NCI-H748 treated with DMSO at 0.1 percent for 48 hours (cell line): ENCODE measurements at regions not wholly inside any gene's neighbourhood (a gene's known extent, or its start where the extent isn't known, plus 50 kb on each side); places are given as distances from the start of the nearest gene placed in this dataset.

ENCODE experiments used
- DNase-seq: peaks from one replicate; lab custom pipeline; 2025; lab: John Stamatoyannopoulos, UW

GRCh38 chr4:19151684-19152083, 1100.0 kb upstream of the SLIT2 start:
- DNase-seq: no peak

GRCh38 chr4:19146038-19146437, 1105.7 kb upstream of the SLIT2 start:
- DNase-seq: no peak

GRCh38 chr4:19135895-19136633, 1114.5 kb upstream of the LCORL start:
- DNase-seq: no peak

- no peak for DNase-seq
These were observed 1113.1 kb upstream of the LCORL start for GRCh38 chr4:19134685-19135084.

- no peak for DNase-seq
These were observed 1111.8 kb upstream of the LCORL start for GRCh38 chr4:19133315-19133714.

- no peak for DNase-seq
These were observed 1109.3 kb upstream of the LCORL start for GRCh38 chr4:19130866-19131265.

GRCh38 chr4:19128176-19128575, 1106.6 kb upstream of the LCORL start:
- no peak for DNase-seq

- no peak for DNase-seq
These were observed 1105.3 kb upstream of the LCORL start for GRCh38 chr4:19126903-19127302.

- DNase-seq: no peak
These were observed 1102.1 kb upstream of the LCORL start for GRCh38 chr4:19123681-19124080.

- DNase-seq: no peak
These were observed 1098.5 kb upstream of the LCORL start for GRCh38 chr4:19119904-19120560.

- DNase-seq: no peak
These were observed 1095.5 kb upstream of the LCORL start for GRCh38 chr4:19117022-19117421.

- no peak for DNase-seq
These were observed 1082.6 kb upstream of the LCORL start for GRCh38 chr4:19104176-19104575.

GRCh38 chr4:19095491-19096046, 1074.0 kb upstream of the LCORL start:
- DNase-seq: no peak

GRCh38 chr4:19093951-19094350, 1072.4 kb upstream of the LCORL start:
- no peak for DNase-seq

- no peak for DNase-seq
These were observed 1071.2 kb upstream of the LCORL start for GRCh38 chr4:19092797-19093196.

- DNase-seq: no peak
These were observed 1052.5 kb upstream of the LCORL start for GRCh38 chr4:19074036-19074435.

GRCh38 chr4:19063662-19064061, 1042.1 kb upstream of the LCORL start:
- DNase-seq: no peak

- DNase-seq: no peak
These were observed 1033.4 kb upstream of the LCORL start for GRCh38 chr4:19054916-19055315.

- DNase-seq: no peak
These were observed 1030.3 kb upstream of the LCORL start for GRCh38 chr4:19051831-19052230.

- no peak for DNase-seq
These were observed 1025.8 kb upstream of the LCORL start for GRCh38 chr4:19047279-19047880.

- no peak for DNase-seq
These were observed 1018.3 kb upstream of the LCORL start for GRCh38 chr4:19039816-19040215.

GRCh38 chr4:19038231-19038630, 1016.7 kb upstream of the LCORL start:
- DNase-seq: no peak
